ENCODE measurements at regions not wholly inside any gene's neighbourhood (a gene's known extent, or its start where the extent isn't known, plus 50 kb on each side); places are given as distances from the start of the nearest gene placed in this dataset.
"Not testable (repeated sequence)": the region's sequence is repeated elsewhere in the genome, so short reads cannot be mapped to it uniquely, and the experiment has no call there.

DNA sequence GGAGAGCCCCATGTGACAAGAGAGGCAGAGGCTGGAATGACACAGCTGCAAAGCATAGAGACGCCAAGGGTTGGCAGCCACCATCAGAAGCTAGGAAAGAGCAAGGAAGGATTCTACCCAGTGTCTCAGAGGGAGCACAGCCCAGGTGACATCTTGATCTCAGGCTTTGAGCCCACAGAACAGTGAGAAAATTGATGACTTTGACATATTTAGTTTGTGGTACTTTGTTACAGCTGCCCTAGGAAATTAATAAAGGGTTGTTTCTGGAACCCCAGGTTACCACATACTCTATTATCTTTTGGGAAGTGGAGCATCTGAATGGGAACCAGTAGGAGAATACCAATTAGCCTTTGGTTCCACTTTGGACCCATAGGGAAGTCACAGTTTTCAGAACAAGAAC, 231.7 kb downstream of the ZNF621 start:
- no peak for DNase-seq

DNA sequence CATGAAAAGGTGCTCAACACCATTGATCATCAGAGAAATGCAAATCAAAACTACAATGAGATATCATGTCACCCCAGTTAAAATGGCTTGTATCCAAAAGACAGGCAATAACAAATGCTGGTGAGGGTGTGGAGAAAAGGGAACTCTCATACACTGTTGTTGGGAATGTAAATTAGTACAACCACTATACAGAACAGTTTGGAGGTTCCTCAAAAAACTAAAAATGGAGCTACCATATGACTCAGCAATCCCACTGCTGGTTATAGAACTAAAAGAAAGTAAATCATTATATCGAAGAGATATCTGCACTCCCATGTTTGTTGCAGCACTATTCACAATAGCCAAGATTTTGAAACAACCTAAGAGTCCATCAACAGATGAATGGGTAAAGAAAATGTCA, 238.0 kb downstream of the ZNF621 start:
- DNase-seq = not testable (repeated sequence)

DNA sequence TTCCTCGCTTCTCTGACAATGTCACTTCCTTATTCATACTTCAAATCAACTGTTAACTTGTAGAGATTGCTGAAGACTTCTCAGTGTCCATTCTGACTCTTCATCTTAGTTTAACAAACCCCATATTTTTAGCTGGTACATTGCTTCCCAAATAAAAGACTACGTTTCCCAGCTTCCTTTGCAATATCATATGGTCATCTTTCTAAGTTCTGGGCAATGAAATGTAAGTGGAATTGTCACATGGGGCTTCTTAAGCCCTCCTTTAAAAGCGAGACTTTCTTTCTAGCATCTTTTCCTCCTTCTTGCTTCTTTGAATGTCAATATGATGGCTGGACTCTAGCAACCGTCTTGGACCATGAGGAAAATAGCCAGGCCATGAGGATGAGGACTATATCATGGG, 239.0 kb downstream of the ZNF621 start:
- no peak for DNase-seq

DNA sequence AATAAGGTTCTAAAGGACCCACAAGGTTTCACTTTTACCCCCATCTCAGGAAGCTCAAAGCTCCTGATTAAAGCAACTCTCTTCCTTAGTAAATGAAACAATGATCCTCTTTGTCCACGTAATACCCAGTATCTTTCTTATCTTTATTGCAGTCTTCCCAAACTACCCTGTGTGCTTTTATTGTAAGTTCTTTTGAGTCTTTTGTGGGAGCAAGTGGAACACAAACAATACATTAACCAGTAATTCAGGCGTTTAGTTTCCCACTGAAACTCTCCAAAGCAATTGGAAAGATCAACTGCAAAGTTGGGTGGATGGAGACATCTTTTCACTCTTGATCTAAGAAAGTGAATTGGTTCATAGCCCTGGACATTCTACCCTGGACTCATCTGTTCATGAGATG, 240.0 kb downstream of the ZNF621 start:
- DNase-seq = no peak

DNA sequence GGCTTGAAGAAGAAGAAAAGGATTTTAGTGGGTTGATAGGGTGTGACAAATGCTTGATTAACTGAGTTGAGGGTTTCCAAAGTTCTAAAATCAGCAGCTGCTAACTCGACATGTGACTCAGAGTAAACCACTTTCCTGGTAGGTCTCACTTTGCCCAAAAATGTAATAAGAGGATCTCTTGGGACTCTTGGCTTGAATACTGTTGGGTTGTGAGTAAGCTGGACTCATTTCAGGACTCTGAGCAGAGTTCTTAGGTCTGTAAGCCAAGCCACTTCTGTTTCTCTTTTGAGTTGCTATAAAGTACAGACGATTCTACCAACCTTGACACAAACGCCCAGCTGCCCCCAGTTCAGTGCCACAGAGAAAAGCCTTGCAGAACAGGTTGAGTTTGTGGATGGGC, 241.1 kb downstream of the ZNF621 start:
- DNase-seq = no peak

DNA sequence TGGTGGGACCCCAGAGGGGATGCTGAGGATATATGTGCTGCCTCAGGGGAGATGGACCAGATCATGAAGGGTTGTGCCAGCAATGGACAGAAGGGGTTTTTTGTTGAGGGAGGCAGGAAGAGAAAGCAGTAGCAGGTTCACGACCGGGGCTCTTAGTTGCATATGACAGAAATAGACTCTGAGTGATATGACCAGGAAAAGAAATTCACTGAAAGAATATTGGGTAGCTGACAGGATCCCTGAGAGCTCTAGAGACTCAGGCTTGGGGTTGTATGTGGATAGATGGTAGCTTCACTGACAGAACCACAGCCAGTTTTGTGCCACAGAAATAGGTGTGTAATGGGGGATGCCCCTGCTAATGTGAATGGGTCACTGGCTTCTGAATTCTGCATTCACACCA, 241.6 kb downstream of the ZNF621 start:
- DNase-seq = no peak

DNA sequence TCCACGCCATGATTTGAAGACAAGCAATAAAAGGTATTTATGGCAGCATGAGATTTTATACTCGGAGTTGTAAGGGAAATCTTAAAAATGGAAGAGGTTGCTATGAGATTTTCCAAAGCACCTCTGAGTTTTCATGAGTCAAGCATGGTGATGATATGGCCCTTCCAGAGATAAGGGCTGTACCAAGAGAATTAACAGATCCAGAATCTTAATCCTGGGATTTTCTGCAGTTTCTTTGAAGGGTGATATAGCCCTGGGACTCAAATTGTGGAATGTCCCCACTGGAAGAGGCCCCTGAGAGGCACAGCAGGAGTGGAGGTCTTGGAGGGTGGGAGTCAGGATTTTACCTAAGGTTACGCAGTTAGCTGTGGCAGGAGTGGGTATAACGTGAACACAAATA, 243.3 kb downstream of the ZNF621 start:
- DNase-seq = no peak

DNA sequence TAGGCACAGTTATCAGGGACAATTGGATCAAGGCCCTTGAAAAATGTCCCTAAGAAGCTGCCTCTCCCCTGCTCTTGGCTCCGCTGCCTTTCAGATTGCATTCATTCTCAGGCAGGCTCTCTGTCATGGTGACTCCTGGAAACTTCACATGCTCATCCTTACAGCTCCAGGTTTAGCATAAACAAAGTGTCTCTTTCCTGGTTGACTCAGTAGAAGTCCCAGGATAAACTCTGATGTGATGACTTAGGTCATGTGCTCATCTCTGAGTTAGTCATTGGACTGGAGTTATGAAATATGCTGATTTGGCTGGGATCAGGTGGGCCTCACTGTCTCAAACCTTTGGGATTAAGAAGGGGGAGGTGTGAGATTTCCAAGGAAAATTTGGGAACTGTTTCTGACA, 243.8 kb downstream of the ZNF621 start:
- no peak for DNase-seq

DNA sequence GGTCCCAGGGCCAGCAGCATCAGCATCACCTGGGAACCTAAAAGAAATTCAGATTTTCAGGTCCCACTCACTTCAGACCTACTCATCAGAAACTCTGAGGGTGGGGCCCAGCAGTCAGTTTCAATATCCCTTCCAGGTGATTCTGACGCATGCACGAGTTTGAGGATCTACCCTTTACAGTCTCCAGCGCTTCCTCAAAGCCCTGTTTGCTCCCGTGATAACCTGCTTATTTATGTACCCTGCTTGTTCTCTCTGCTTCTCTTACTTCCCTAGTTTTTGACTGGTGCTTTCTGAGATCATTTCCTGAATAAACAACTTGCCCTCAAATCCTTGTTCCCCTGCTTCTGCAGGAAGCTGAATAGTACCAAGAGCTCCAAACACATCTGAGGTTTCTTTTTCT, 245.3 kb downstream of the ZNF621 start:
- DNase-seq = no peak

DNA sequence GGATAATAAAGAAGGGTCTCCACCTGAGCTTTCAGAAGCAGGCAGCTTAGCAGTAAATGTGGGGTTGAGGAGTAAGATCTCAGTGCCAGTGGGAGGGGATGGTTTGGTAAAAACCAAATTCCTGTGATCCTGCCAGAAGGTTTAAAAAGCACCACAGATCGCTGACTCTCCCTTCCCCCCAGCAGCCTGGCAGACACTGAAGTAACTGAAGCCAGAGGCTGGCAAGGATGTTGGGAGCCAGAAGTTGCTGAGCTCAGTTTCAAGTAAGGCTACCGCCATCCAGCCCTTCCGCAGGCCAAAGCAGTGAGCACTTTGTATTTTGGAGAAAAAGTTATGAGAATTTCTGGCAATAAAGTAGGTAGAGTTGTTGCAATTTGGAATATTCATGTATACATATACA, 246.4 kb downstream of the ZNF621 start:
- DNase-seq = no peak

DNA sequence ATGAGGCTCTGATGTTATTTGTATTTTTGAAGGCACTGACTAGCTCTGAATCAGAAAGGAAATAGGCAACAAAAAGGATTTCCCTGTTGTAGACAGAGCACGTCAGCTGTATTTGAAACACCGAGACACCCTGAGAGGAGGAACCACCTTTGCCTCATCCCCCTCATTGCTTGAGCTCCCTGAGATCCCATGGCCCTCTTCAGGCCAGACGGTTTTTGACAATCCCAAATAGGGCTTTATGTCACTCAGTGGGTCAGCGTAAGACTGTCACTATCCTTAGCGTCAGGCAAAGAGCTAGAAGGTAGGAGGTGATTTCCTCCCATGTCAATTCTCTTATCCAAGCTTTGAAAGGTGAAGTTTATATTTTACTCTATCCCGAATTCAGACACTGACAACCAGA, 254.3 kb downstream of the ZNF621 start:
- DNase-seq = no peak

DNA sequence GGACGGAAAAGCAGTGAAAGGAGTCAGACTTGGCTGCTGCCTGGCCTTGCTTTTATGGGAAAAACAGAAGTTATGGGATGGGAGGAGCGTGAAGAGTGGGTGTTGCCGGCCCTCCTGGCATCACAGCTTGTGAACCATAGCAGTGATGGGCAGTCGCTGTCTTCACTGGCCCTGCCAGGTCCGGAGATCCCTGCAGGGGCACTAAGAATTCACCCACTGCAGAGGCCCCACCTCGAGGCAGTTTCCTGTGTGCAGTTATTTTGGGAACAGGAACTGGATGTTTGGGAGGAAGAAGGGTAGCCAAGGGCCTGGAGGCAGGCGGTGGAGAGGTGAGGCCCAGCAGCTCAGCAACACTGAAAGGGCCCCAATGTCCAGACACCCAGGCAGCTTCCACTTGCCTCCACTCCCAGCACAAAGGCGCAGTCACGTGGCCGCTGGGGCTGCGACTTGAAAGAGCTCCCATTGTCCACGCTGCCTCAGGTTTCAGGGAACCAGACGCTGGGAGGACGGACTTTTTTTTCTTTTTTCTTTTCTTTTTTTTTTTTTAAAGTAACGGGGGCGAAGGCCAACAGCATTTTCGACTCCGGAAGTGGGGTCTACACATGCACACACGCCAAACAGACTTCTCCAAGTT, 255.6 kb downstream of the ZNF621 start:
- no peak for DNase-seq

DNA sequence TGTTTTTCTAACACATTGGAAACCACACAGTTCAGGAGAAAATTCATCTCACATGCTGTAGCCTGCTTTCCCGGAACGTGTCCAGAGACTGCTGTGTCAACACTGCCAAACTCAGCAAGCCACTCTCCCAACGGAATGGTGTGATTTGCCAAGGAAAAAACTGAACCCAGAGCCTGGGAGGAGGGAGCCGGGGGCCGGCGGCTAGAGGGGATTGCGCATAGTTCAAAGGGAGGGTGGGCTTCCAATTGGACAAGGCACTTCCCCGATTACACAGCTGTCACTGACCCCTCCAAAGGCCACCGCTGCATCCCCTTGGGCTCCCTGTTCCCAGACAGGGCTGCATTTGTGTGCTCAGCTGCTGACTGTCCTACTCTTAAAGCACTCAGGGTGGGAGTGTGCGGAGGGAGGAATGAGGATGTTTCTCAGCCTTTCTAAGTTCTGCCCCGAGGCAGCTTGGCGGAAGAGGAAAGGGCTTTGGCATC, 256.2 kb downstream of the ZNF621 start:
- no peak for DNase-seq

DNA sequence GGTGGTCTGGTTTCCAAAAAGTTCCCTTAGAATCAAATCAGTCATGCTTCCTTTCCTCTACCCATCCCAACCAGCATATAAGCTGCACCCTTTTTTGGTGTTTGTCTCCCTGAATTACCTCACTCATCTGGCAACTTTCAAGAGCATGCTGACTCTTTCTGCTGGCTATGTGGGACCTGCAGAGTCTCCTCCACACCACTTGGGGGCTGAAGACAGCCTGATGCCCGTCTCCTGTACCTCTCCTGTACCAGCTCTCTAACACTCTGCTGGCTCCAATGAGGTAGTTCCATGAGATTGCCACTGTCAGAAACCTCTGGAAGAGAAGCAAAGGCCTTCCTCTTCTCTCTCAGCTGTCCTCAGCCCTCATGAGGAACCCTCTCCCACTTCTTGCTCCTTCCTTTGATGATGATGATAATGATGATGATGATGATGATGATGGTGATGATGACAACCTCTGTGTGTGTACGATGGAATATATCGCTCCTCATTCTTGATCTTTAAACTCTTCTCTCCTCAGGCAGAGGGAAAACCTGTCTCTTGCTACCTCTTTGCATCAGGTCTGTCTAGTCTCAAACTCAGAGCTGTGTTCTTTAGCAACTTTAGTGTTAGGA, 257.5 kb downstream of the ZNF621 start:
- DNase-seq = no peak

DNA sequence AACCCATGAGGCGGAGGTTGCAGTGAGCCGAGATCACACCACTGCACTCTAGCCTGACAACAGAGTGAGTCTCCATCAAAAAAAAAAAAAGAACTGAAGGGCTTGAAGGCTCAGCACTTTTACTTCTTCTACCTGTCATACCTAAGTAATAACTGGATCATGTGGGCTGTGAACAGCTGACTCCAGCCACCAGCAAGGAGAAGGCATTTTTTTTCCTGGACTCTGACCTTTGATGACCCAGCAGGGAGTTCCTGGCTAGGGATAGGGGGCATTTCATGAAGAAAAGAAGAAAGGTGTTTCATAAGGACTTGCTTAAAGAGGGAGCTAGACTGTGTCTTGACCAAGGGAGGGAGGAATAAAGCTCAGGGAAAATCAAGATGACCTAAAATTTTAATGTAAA, 266.0 kb downstream of the ZNF621 start:
- DNase-seq = no peak

DNA sequence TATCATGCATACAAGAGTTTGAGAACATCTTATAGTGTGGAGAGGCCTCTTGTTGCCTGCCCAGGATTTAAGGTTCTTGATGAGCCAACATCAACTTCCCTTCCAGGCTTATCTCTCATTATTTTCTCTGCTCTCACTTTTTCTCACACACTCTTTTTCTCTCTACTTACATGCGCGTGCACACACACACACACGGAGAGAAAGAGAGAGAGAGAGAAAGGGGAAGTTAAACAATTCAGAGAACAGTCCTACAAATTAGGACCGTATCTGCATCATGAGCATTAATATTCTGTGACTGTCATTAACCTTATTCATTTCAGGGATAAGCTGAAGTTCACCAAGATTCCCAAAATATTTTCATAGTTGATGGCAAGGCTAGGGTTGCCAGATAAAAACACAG, 269.0 kb downstream of the ZNF621 start:
- DNase-seq = no peak

DNA sequence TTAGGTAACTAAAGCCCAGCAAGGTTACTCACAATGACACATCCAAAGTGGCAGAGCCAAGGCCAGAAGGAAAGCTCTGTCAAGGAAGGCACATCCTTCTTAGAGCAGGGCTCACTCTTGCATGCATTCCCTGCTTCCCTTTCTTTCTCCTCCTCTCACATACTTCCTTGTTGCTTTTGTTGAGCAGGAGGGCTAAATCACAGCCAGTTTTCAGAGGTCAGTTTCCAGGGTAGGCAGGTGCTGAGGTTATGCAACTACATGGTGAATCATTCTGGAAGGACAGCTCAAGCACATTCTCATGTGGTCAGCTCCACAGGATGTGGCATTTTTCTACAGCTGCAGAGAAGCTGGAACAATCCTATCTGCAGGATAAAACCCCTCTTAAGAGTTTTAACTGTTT, 275.6 kb downstream of the ZNF621 start:
- no peak for DNase-seq

DNA sequence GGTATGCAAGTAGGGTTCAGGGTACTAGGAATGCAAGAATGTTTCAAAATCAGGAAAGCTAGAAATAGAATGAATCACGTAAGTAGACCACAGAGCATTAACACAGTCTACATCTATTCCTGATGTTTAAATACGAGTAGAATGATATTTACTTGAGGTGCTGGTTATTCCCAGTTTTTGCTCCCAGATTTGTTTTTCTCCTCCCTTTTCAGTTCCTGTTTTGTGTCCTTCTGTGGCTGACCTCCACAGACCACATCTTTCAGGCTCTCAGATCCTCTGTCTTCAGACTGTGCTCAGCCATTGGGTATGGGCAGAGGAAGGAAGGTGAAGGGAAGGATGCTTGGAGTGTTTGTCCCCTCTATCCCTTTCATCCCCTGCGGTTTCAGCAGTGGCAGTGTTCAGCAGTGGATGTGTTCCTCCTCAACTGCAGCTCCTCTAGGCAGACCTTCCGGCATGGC, 276.6 kb downstream of the ZNF621 start:
- no peak for DNase-seq

DNA sequence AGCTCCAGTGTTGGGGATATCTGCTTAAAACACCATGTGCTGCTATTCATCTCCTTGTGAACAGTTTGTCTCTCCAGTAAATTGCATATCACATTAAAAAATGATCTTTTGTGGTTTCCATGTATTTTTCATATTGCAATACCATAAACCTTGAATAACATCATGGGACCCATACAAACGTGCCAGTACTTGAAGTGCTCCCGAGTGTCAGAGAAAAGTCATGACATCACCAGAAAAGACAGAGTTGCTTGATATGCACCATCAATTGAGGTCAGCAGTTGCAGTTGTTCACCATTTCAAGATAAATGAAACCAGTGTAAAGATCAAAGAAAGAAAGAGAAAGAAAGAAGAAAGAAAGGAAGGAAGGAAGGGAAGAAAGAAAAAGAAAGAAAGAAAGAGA, 278.6 kb downstream of the ZNF621 start:
- no peak for DNase-seq

DNA sequence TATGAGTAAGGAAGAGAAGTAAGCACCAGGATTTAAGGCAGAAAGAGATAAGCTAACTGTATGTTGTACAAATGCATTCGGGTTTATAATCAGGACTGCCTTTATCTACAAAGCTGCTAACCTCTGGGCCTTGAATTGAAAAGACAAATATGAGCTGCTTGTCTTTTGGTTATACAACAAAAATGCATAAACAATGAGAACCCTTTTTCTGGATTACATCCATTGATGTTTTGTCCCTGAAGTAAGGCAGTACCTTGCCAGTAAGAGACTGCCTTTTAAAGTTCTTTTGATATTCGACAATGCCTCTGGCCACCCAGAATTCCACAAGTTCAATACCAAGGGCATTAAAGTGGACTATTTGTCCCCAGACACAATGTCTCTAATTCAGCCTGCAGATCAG, 280.7 kb downstream of the ZNF621 start:
- DNase-seq = no peak

DNA sequence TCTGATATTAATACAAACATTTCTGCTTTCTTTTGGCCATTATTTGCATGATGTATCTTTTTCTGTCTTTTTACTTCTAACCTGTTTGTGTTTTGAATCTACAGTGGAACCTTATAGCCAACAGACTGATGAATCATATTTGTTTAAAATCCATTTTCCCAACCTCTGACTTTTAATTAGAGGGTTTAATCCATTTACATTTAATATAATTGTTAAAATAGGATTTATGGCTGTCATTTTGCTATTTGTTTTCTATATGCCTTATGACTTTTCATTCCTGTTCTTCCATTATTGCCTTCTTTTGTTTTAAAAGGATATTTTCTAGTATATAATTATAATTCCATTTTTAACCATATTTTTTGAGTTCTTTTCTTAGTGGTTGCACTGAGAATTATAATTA, 286.1 kb downstream of the ZNF621 start:
- DNase-seq = no peak

DNA sequence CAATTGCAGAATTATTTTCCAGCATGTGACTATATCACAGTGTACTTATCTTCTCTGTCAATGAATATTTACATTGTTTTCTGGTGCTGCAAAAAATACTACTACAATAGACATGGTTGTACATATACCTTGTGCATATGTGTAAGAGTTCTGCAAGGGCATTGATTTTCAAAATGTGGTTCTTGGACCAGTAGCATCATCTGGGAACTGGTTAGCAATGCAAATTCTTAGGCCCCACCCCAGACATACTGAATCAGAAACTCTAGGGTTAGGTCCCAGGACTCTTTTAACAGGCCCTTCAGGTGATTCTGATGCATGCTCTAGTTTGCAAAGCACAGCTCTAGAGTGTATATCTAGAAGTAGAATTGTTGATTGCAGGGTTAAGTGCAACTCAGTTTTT, 292.3 kb downstream of the ZNF621 start:
- DNase-seq = no peak

DNA sequence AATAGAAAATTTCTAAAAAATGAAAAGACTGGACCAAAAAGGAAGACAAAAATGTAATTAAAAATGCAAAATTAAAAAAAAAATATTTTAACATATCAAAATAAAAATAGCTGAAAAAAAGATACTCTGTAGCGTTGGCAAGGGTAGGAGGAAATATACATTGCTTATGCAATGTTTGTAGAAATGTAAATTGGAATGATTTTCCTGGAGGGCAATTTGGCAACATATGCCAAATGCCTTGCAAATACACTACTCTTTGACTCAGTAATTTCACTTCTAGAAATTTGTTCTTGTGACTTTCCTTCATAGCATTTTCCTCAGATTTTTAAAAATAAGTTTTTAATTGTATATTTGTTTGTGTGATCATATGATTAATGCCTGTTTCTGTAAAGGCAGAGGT, 296.6 kb downstream of the ZNF621 start:
- DNase-seq = no peak

DNA sequence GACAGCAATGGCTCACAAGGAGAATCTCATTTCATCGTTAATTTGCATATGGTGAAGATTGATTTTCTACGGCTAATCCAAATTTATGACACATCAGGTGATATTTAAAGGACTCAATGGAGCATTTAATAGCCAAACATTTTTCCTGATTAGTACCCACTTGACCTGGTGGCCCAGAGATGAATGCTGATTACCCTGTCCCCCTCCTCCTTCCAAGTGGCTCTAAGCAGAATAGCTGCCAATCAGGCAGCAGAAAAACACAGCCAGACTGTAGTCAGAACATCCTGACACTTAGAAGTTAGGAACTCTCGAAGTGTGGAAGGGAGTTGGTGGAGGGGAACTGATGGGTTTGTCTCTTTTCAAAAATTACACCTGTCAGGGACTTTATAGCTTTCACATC, 302.5 kb downstream of the ZNF621 start:
- DNase-seq = no peak
